Stimulated activated effector memory CD8-positive, alpha-beta T cell treated with anti-CD3 and anti-CD28 coated beads, Interleukin-12 subunit alpha, Interleukin-12 subunit beta, amount 100 ng/mL, for 72 hours (primary cell): ENCODE measurements at regions not wholly inside any gene's neighbourhood (a gene's known extent, or its start where the extent isn't known, plus 50 kb on each side); places are given as distances from the start of the nearest gene placed in this dataset.

ENCODE experiments used
- ATAC-seq: fragments of 150-1000 bp; cut with Tn5 transposase; 2 replicates; pipeline ENCODE4 v1.10.0; 2021
- DNase-seq, 2 donors: peaks; one replicate each; pipeline ENCODE4 v3.0.0; 2021 to 2022; ENCODE audit warnings: low spot score in 2 of 2
- H3K27ac Mint-ChIP-seq: one replicate; pipeline ENCODE4 v1.8.0; 2022; ENCODE audit warnings: mild to moderate bottlenecking, mixed read lengths
- H3K36me3 Mint-ChIP-seq: one replicate; pipeline ENCODE4 v1.8.0; 2022; ENCODE audit warnings: mild to moderate bottlenecking, mixed read lengths
- H3K4me1 Mint-ChIP-seq: one replicate; pipeline ENCODE4 v1.8.0; 2022; ENCODE audit warnings: mixed read lengths
- H3K4me3 Mint-ChIP-seq: one replicate; pipeline ENCODE4 v1.8.0; 2022; ENCODE audit warnings: mild to moderate bottlenecking, mixed read lengths
- H3K9me3 Mint-ChIP-seq: one replicate; pipeline ENCODE4 v1.8.0; 2022; ENCODE audit warnings: mixed read lengths

GRCh38 chr10:128803790-128804189 lies 663.3 kb upstream of the MGMT start:
- H3K9me3 Mint-ChIP-seq = no peaks in the 10 kb centered on the region
- H3K4me1 Mint-ChIP-seq = no peaks in the 10 kb centered on the region
- no peak for DNase-seq
- no peak for ATAC-seq
- H3K4me3 Mint-ChIP-seq = no peak overlapping the region
- H3K27ac Mint-ChIP-seq = no peak overlapping the region
- H3K36me3 Mint-ChIP-seq = no peaks in the 10 kb centered on the region

DNA sequence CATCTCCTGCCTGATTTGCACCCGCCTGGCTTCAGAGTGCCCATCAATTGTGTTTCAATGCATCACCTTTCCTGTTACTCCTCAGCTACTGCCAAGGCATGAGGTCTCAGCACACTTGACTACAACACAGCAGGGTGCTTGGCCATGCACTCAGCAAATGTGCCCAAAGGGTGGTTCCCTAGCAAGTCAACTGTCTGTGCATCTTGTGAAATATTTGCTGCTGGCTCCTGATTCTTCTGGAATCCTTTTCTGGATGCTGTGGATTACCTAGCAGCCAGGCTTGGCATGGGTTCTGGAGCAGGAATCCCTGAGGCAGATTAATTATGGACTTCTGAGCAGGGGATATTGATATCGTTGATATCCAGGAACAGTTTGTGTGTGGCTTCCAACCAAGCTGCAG lies 662.6 kb upstream of the MGMT start:
- Mint-ChIP-seq H3K27ac (no peak overlapping the region), H3K4me3 (no peak overlapping the region)
- ATAC-seq = no peak

GRCh38 chr10:128808921-128809440 lies 658.1 kb upstream of the MGMT start:
- Mint-ChIP-seq H3K27ac (no peak overlapping the region), H3K4me3 (no peak overlapping the region), H3K9me3 (no peaks in the 10 kb centered on the region), H3K4me1 (no peaks in the 10 kb centered on the region), H3K36me3 (no peaks in the 10 kb centered on the region)
- no peak for ATAC-seq
- DNase-seq = no peak

More for the DNA sequence above, 662.6 kb upstream of the MGMT start:
- DNase-seq = no peak
- H3K9me3 Mint-ChIP-seq = no peaks in the 10 kb centered on the region
- H3K36me3 Mint-ChIP-seq = no peaks in the 10 kb centered on the region
- no peaks in the 10 kb centered on the region for H3K4me1 Mint-ChIP-seq

DNA sequence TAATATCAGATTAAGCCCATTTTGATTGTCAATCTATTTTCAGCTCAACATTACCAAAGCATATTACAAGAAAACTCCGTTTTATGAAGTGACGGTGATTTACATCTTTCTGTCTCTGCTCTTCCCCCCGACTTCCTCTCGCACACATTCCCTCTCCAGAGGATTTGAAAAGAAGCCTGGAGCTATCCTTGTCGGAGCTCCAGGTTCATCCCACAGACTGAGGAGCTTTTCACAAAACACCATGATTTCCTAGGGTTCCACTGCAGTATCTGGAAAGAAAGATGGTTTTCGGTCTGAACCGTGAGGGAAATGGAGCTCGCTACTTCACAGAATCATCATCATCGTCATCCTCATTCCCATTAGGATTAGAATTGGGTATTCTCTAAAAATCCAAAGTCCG lies 655.5 kb upstream of the MGMT start:
- peaks cover 7% of the 10 kb centered on the region for H3K9me3 Mint-ChIP-seq

GRCh38 chr10:128812000-128812399 lies 655.0 kb upstream of the MGMT start:
- no peaks in the 10 kb centered on the region for H3K36me3 Mint-ChIP-seq
- no peak overlapping the region for H3K4me3 Mint-ChIP-seq
- peaks cover 7% of the 10 kb centered on the region for H3K9me3 Mint-ChIP-seq
- no peak overlapping the region for H3K27ac Mint-ChIP-seq
- ATAC-seq (no peak), DNase-seq (no peak)
- H3K4me1 Mint-ChIP-seq = no peaks in the 10 kb centered on the region

More for the DNA sequence above, 655.5 kb upstream of the MGMT start:
- ATAC-seq = no peak
- DNase-seq = no peak
- Mint-ChIP-seq H3K36me3 (no peaks in the 10 kb centered on the region), H3K4me3 (no peak overlapping the region), H3K27ac (no peak overlapping the region), H3K4me1 (no peaks in the 10 kb centered on the region)

DNA sequence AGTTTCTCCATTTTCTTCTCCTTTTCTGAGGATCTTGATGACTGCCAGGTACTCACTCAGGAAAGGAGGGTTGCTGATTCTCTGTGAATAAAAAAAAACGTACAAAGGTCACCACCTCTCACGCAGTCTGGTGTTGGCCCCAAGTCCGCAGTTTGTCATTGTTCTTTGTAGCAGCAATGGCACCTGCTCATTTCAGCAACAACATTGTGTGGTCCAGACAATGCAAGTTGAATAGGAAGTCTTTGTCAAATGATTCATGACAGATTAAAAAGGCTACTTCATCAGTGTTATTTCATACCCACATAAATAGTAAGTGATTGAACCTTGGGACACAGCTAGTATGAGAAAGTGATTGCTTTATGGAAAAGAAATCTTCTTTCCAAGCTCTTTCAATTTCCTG lies 653.5 kb upstream of the MGMT start:
- peaks cover 7% of the 10 kb centered on the region for H3K9me3 Mint-ChIP-seq
- no peak for ATAC-seq

GRCh38 chr10:128814024-128814423 lies 653.0 kb upstream of the MGMT start:
- Mint-ChIP-seq H3K9me3 (peaks cover 7% of the 10 kb centered on the region), H3K4me1 (no peaks in the 10 kb centered on the region), H3K36me3 (no peaks in the 10 kb centered on the region), H3K27ac (no peak overlapping the region), H3K4me3 (no peak overlapping the region)
- DNase-seq (no peak), ATAC-seq (peak; percentile 29)

More for the DNA sequence above, 653.5 kb upstream of the MGMT start:
- H3K27ac Mint-ChIP-seq = no peak overlapping the region
- H3K4me3 Mint-ChIP-seq = no peak overlapping the region
- no peaks in the 10 kb centered on the region for H3K4me1 Mint-ChIP-seq
- no peaks in the 10 kb centered on the region for H3K36me3 Mint-ChIP-seq
- no peak for DNase-seq

- no peak overlapping the region for H3K27ac Mint-ChIP-seq
- H3K36me3 Mint-ChIP-seq = no peaks in the 10 kb centered on the region
- H3K9me3 Mint-ChIP-seq = peaks cover 7% of the 10 kb centered on the region
- H3K4me1 Mint-ChIP-seq = no peaks in the 10 kb centered on the region
- no peak for DNase-seq
- no peak for ATAC-seq
- no peak overlapping the region for H3K4me3 Mint-ChIP-seq
Observed at GRCh38 chr10:128814782-128815181, 652.3 kb upstream of the MGMT start.

GRCh38 chr10:128816726-128817125 lies 650.3 kb upstream of the MGMT start:
- DNase-seq = no peak
- H3K4me3 Mint-ChIP-seq = no peak overlapping the region
- H3K27ac Mint-ChIP-seq = no peak overlapping the region
- H3K36me3 Mint-ChIP-seq = no peaks in the 10 kb centered on the region
- ATAC-seq = no peak
- H3K4me1 Mint-ChIP-seq = no peaks in the 10 kb centered on the region
- H3K9me3 Mint-ChIP-seq = peaks cover 7% of the 10 kb centered on the region

DNA sequence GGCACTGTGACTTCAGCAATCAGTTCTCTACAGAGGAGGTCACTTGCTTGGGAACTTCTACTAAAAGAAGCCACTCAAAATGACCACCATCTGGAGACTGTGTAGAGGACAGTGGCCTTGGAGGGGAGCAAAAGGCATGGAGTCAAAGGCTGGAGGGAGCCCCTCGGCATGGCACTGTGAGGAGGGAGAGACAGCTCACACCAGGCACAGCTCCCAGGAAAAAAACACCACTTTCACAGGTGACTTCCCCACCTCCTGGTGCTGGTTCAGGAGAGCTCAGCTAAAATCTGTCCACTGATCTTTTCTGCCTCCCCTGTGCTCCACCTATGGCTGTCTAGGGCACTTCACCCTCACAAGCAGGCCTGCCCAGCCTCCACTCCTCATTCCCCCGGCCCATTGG lies 649.4 kb upstream of the MGMT start:
- no peak overlapping the region for H3K27ac Mint-ChIP-seq
- no peaks in the 10 kb centered on the region for H3K4me1 Mint-ChIP-seq
- ATAC-seq (no peak), DNase-seq (no peak)
- H3K36me3 Mint-ChIP-seq = no peaks in the 10 kb centered on the region
- H3K4me3 Mint-ChIP-seq = no peak overlapping the region
- peaks cover 7% of the 10 kb centered on the region for H3K9me3 Mint-ChIP-seq

- no peak for DNase-seq
- H3K36me3 Mint-ChIP-seq = no peaks in the 10 kb centered on the region
- no peak overlapping the region for H3K4me3 Mint-ChIP-seq
- H3K4me1 Mint-ChIP-seq = no peaks in the 10 kb centered on the region
- H3K9me3 Mint-ChIP-seq = peaks cover 7% of the 10 kb centered on the region
- peak; percentile 19 for ATAC-seq
- H3K27ac Mint-ChIP-seq = no peak overlapping the region
Observed at GRCh38 chr10:128820663-128821062, 646.4 kb upstream of the MGMT start.

GRCh38 chr10:128823201-128823600 lies 643.8 kb upstream of the MGMT start:
- H3K4me3 Mint-ChIP-seq = no peak overlapping the region
- no peak overlapping the region for H3K27ac Mint-ChIP-seq
- DNase-seq (no peak), ATAC-seq (no peak)
- H3K4me1 Mint-ChIP-seq = no peaks in the 10 kb centered on the region
- no peaks in the 10 kb centered on the region for H3K36me3 Mint-ChIP-seq
- no peaks in the 10 kb centered on the region for H3K9me3 Mint-ChIP-seq

GRCh38 chr10:128825626-128826025 lies 641.4 kb upstream of the MGMT start:
- no peaks in the 10 kb centered on the region for H3K9me3 Mint-ChIP-seq
- H3K4me1 Mint-ChIP-seq = no peaks in the 10 kb centered on the region
- H3K27ac Mint-ChIP-seq = no peak overlapping the region
- no peak overlapping the region for H3K4me3 Mint-ChIP-seq
- no peaks in the 10 kb centered on the region for H3K36me3 Mint-ChIP-seq
- DNase-seq = no peak
- ATAC-seq = no peak

DNA sequence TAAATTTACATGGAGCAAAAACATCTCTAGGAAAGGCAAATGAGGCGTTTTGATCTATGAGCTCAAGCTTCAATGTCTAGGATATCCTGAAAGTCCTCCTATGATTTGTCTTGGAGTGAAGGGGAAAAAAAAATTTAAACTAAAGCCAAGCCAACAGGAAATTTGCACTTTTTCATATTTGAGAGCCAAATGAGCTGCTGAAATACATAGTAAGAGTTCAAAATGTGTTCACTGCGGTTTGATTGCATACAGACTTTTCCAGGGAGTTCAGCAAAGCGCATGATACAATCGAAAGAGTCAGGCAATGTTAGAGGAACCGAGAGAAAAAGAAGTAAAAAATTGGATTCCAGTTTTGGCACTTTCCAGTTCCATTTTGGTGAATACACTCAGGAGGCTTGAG lies 633.4 kb upstream of the MGMT start:
- H3K9me3 Mint-ChIP-seq = no peaks in the 10 kb centered on the region
- DNase-seq = no peak
- no peaks in the 10 kb centered on the region for H3K36me3 Mint-ChIP-seq
- H3K4me1 Mint-ChIP-seq = no peaks in the 10 kb centered on the region
- H3K27ac Mint-ChIP-seq = no peak overlapping the region
- no peak for ATAC-seq
- H3K4me3 Mint-ChIP-seq = no peak overlapping the region

DNA sequence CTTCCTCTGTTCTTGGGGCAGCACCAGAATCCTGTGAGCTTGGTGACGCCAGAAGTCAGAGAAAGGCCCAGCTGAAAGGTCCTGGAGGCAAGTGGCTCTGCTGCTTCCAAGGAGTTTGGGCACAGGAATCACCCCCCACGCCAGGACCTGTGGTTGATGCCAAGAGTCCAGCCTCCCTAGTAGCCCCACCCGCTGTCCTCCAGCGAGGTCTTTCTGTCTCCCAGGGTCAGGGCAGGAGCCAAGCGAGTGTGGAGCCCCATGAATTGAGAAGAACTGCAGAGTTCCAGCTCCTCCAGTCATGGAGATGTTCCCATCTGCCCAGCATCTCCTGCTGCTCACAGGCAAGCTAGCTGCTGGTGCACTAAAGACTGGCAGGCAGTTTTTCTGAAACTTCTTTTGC lies 631.7 kb upstream of the MGMT start:
- no peaks in the 10 kb centered on the region for H3K4me1 Mint-ChIP-seq
- H3K36me3 Mint-ChIP-seq = no peaks in the 10 kb centered on the region
- no peak for ATAC-seq
- no peak for DNase-seq
- H3K27ac Mint-ChIP-seq = no peak overlapping the region
- H3K4me3 Mint-ChIP-seq = no peak overlapping the region
- no peaks in the 10 kb centered on the region for H3K9me3 Mint-ChIP-seq

DNA sequence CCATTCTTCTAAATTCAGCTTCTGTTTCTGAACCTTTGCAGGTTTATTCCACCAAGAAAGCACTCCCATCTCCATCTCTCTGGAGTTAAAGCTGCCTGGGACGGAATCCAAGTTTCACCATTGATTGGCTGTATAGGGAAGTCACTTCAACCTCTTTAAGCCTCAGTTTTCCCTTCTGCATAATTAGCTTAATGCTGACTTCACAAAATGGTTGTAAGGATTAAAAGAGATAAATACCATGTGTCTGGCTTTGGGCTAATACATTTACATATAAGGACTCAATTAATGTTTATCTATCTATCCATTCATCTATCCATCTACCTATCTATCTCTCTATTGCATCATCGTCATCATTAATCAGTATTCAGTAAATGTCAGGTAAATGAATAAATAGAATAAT lies 629.6 kb upstream of the MGMT start:
- Mint-ChIP-seq H3K4me1 (no peaks in the 10 kb centered on the region), H3K9me3 (no peaks in the 10 kb centered on the region), H3K36me3 (no peaks in the 10 kb centered on the region), H3K4me3 (no peak overlapping the region), H3K27ac (no peak overlapping the region)
- ATAC-seq (no peak), DNase-seq (no peak)

GRCh38 chr10:128839134-128839533 lies 627.9 kb upstream of the MGMT start:
- Mint-ChIP-seq H3K9me3 (no peaks in the 10 kb centered on the region), H3K36me3 (no peaks in the 10 kb centered on the region), H3K4me1 (no peaks in the 10 kb centered on the region), H3K4me3 (no peak overlapping the region), H3K27ac (no peak overlapping the region)
- DNase-seq (no peak), ATAC-seq (no peak)
